ENCODE measurements at regions not wholly inside any gene's neighbourhood (a gene's known extent, or its start where the extent isn't known, plus 50 kb on each side); places are given as distances from the start of the nearest gene placed in this dataset.
"Not testable (repeated sequence)": the region's sequence is repeated elsewhere in the genome, so short reads cannot be mapped to it uniquely, and the experiment has no call there.

- not testable (repeated sequence) for TF ChIP-seq POLR2A, CTCF (IDR thresholded peaks at IDR 0.05)
These were observed 176.2 kb downstream of the ZNF92 start for GRCh38 chr7:65549589-65550443.

Data from thyroid gland (tissue), 4 donors.